GM12873 (cell line): ENCODE measurements at regions not wholly inside any gene's neighbourhood (a gene's known extent, or its start where the extent isn't known, plus 50 kb on each side); places are given as distances from the start of the nearest gene placed in this dataset.

Source experiments
- CTCF ChIP-seq: IDR thresholded peaks from 2 replicates; pipeline ENCODE4 v1.5.1; 2012; ENCODE audit warnings: low read depth, mild to moderate bottlenecking, moderate library complexity, low read length, control low read depth; ENCODE audit not compliant: insufficient read depth; ENCODE audit errors: missing control alignments

- TF ChIP-seq CTCF: no peak
These were observed 275.7 kb upstream of the ZNF804A start for GRCh38 chr2:184322615-184323014.

GRCh38 chr2:184326066-184326465, 272.3 kb upstream of the ZNF804A start:
- TF ChIP-seq CTCF: no peak

- no peak for TF ChIP-seq CTCF
These were observed 261.6 kb upstream of the ZNF804A start for GRCh38 chr2:184336688-184337087.

- TF ChIP-seq CTCF: no peak
These were observed 259.6 kb upstream of the ZNF804A start for GRCh38 chr2:184338771-184339170.

- no peak for TF ChIP-seq CTCF
These were observed 258.4 kb upstream of the ZNF804A start for GRCh38 chr2:184339966-184340365.

- TF ChIP-seq CTCF: no peak
These were observed 251.9 kb upstream of the ZNF804A start for GRCh38 chr2:184346338-184346862.

- TF ChIP-seq CTCF: no peak
These were observed 247.2 kb upstream of the ZNF804A start for GRCh38 chr2:184351126-184351525.
